ENCODE measurements at regions not wholly inside any gene's neighbourhood (a gene's known extent, or its start where the extent isn't known, plus 50 kb on each side); places are given as distances from the start of the nearest gene placed in this dataset.

DNA sequence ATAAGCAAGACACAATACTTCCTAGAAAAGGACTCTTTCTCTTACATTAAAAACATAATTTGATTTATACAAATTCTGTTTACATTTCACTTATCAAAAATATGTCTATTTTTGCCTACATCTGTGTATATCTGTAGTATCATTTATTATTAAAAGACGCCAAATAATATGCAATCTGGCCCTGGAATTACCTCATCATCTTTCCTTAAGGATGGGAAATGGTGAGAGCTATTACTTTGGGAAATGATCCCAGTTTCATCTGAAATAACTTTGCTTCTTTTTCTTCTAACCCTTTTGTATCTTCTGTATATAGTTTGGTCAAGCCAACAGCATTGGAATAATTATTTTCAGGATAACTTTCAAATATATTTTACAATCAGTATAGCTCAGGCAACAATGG is 85.0 kb downstream of the FAS start:
- Histone ChIP-seq H3K27ac (ENCODE audit: low read depth, low read length) (no peak overlapping the region), H4K20me1 (ENCODE audit: insufficient read depth) (no peaks in the 10 kb centered on the region), H3K4me3 (replicated peaks in 1 of 2; ENCODE audit: low read depth in 1 of 2, low read length in 2 of 2) (no peak overlapping the region), H3K27me3 (ENCODE audit: insufficient read depth, low read length) (no peaks in the 10 kb centered on the region), H3K9me3 (ENCODE audit: control insufficient read depth in 1 of 2, insufficient read depth in 1 of 2, low read depth in 1 of 2, low read length in 2 of 2) (no peaks in the 10 kb centered on the region), H3K9me2 (ENCODE audit: insufficient read depth) (no peaks in the 10 kb centered on the region), H3K4me2 (ENCODE audit: low read length) (no peak overlapping the region), H3K79me2 (ENCODE audit: insufficient read depth, low read length) (no peaks in the 10 kb centered on the region), H3K4me1 (ENCODE audit: control insufficient read depth in 1 of 2, insufficient read depth in 2 of 2, low read length in 2 of 2) (no peaks in the 10 kb centered on the region), H3K36me3 (ENCODE audit: control insufficient read depth in 1 of 2, insufficient read depth in 2 of 2, low read length in 2 of 2) (no peaks in the 10 kb centered on the region), H2AFZ (ENCODE audit: low read depth, low read length, poor library complexity, severe bottlenecking) (no peak overlapping the region), H3K9ac (ENCODE audit: low read length) (no peak overlapping the region)
- no peak for DNase-seq (ENCODE audit: low read depth, low spot score)
- TF ChIP-seq, protein P1, sequence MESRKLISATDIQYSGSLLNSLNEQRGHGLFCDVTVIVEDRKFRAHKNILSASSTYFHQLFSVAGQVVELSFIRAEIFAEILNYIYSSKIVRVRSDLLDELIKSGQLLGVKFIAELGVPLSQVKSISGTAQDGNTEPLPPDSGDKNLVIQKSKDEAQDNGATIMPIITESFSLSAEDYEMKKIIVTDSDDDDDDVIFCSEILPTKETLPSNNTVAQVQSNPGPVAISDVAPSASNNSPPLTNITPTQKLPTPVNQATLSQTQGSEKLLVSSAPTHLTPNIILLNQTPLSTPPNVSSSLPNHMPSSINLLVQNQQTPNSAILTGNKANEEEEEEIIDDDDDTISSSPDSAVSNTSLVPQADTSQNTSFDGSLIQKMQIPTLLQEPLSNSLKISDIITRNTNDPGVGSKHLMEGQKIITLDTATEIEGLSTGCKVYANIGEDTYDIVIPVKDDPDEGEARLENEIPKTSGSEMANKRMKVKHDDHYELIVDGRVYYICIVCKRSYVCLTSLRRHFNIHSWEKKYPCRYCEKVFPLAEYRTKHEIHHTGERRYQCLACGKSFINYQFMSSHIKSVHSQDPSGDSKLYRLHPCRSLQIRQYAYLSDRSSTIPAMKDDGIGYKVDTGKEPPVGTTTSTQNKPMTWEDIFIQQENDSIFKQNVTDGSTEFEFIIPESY (IDR thresholded peaks at IDR 0.05; ENCODE audit: extremely low read depth, insufficient replicate concordance, low read length) = no peak
- TF ChIP-seq CEBPB (IDR thresholded peaks at IDR 0.05; ENCODE audit: low read depth) = no peak
- no peak for TF ChIP-seq ZNF274 (IDR thresholded peaks at IDR 0.05; ENCODE audit: low read depth, low read length)
- TF ChIP-seq, protein P2, sequence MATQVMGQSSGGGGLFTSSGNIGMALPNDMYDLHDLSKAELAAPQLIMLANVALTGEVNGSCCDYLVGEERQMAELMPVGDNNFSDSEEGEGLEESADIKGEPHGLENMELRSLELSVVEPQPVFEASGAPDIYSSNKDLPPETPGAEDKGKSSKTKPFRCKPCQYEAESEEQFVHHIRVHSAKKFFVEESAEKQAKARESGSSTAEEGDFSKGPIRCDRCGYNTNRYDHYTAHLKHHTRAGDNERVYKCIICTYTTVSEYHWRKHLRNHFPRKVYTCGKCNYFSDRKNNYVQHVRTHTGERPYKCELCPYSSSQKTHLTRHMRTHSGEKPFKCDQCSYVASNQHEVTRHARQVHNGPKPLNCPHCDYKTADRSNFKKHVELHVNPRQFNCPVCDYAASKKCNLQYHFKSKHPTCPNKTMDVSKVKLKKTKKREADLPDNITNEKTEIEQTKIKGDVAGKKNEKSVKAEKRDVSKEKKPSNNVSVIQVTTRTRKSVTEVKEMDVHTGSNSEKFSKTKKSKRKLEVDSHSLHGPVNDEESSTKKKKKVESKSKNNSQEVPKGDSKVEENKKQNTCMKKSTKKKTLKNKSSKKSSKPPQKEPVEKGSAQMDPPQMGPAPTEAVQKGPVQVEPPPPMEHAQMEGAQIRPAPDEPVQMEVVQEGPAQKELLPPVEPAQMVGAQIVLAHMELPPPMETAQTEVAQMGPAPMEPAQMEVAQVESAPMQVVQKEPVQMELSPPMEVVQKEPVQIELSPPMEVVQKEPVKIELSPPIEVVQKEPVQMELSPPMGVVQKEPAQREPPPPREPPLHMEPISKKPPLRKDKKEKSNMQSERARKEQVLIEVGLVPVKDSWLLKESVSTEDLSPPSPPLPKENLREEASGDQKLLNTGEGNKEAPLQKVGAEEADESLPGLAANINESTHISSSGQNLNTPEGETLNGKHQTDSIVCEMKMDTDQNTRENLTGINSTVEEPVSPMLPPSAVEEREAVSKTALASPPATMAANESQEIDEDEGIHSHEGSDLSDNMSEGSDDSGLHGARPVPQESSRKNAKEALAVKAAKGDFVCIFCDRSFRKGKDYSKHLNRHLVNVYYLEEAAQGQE (IDR thresholded peaks at IDR 0.05; ENCODE audit: low read depth) = no peak
- no peak for TF ChIP-seq ATF3 (IDR thresholded peaks at IDR 0.05)
- TF ChIP-seq, protein P3, sequence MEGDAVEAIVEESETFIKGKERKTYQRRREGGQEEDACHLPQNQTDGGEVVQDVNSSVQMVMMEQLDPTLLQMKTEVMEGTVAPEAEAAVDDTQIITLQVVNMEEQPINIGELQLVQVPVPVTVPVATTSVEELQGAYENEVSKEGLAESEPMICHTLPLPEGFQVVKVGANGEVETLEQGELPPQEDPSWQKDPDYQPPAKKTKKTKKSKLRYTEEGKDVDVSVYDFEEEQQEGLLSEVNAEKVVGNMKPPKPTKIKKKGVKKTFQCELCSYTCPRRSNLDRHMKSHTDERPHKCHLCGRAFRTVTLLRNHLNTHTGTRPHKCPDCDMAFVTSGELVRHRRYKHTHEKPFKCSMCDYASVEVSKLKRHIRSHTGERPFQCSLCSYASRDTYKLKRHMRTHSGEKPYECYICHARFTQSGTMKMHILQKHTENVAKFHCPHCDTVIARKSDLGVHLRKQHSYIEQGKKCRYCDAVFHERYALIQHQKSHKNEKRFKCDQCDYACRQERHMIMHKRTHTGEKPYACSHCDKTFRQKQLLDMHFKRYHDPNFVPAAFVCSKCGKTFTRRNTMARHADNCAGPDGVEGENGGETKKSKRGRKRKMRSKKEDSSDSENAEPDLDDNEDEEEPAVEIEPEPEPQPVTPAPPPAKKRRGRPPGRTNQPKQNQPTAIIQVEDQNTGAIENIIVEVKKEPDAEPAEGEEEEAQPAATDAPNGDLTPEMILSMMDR (IDR thresholded peaks at IDR 0.05 in 2 of 3, conservative IDR thresholded peaks at IDR 0.05 in 1 of 3; ENCODE audit: borderline replicate concordance in 1 of 3, insufficient read depth in 1 of 3, low read depth in 2 of 3, low read length in 2 of 3) = no peak
- TF ChIP-seq ELF1 (IDR thresholded peaks at IDR 0.05; ENCODE audit: borderline replicate concordance, low read depth) = no peak
- no peak for TF ChIP-seq SP1 (IDR thresholded peaks at IDR 0.05; ENCODE audit: low read depth)
- no peak for TF ChIP-seq JUND (IDR thresholded peaks at IDR 0.05)
- no peak for TF ChIP-seq POLR2A (IDR thresholded peaks at IDR 0.05; ENCODE audit: borderline replicate concordance, extremely low read depth, insufficient read depth, insufficient read length)
- no peak for TF ChIP-seq EGR1 (IDR thresholded peaks at IDR 0.05; ENCODE audit: low read depth)
- TF ChIP-seq RAD21 (IDR thresholded peaks at IDR 0.05; ENCODE audit: low read depth) = no peak
- TF ChIP-seq CBX3 (IDR thresholded peaks at IDR 0.05; ENCODE audit: low read depth) = no peak
- TF ChIP-seq, protein P4, sequence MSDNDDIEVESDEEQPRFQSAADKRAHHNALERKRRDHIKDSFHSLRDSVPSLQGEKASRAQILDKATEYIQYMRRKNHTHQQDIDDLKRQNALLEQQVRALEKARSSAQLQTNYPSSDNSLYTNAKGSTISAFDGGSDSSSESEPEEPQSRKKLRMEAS (IDR thresholded peaks at IDR 0.05) = no peak
- no peak for TF ChIP-seq POLR2AphosphoS5 (IDR thresholded peaks at IDR 0.05; ENCODE audit: low read depth, low read length)
- TF ChIP-seq SIN3A (IDR thresholded peaks at IDR 0.05; ENCODE audit: low read depth) = no peak
- TF ChIP-seq ZFX (IDR thresholded peaks at IDR 0.05) = no peak
- TF ChIP-seq SRF (IDR thresholded peaks at IDR 0.05; ENCODE audit: low read depth) = no peak
- TF ChIP-seq YY1 (IDR thresholded peaks at IDR 0.05; ENCODE audit: extremely low read depth, insufficient replicate concordance, low read depth, low read length) = no peak
- BruUV-seq (replicated peaks) = no TSS peak
- ChIA-PET CTCF (no interaction called here), POLR2A (no interaction called here), RAD21 (ENCODE audit: low non-redundant PET in 1 of 2, low total read pairs in 2 of 2, uncharacterized antibody in 2 of 2, unreplicated experiment in 2 of 2) (no interaction called here)
- ATAC-seq = no peak
- intact Hi-C loops (cut with micrococcal nuclease) = no loop called here
